Lower lobe of right lung (tissue), 2 donors: ENCODE measurements at regions not wholly inside any gene's neighbourhood (a gene's known extent, or its start where the extent isn't known, plus 50 kb on each side); places are given as distances from the start of the nearest gene placed in this dataset.
A peak's percentile ranks its signal among the peaks of the same experiment; 100 is the strongest.

Source experiments
- ATAC-seq, 2 donors: fragments of 200-7000 bp; cut with Tn5 transposase; one replicate each; pipeline ENCODE4 v1.9.1; 2020 to 2022; ENCODE audit warnings: mild to moderate bottlenecking in 2 of 2, moderate library complexity in 2 of 2
- DNase-seq: peaks from one replicate; pipeline ENCODE4 v3.0.0-alpha.2; 2020
- H3K27ac ChIP-seq: fragments of 200-600 bp; one replicate; pipeline ENCODE4 v1.8.0; 2022
- H3K27me3 ChIP-seq: fragments of 200-600 bp; one replicate; pipeline ENCODE4 v1.8.0; 2022; ENCODE audit warnings: low read depth
- H3K36me3 ChIP-seq: fragments of 200-600 bp; one replicate; pipeline ENCODE4 v1.8.0; 2022; ENCODE audit warnings: mild to moderate bottlenecking
- H3K4me1 ChIP-seq: fragments of 200-600 bp; one replicate; pipeline ENCODE4 v1.8.0; 2022
- H3K4me3 ChIP-seq: fragments of 200-600 bp; one replicate; pipeline ENCODE4 v1.8.0; 2022; ENCODE audit warnings: mild to moderate bottlenecking
- H3K9me3 ChIP-seq: fragments of 200-600 bp; one replicate; pipeline ENCODE4 v1.8.0; 2022
- intact Hi-C: fragments of 100-400 bp; cut with DNase I; formaldehyde crosslinking; loops from one replicate; pipeline ENCODE4 v1.11.0; 2022
- TF ChIP-seq, protein P1 (sequence below): fragments of 200-600 bp; IDR thresholded peaks from one replicate; pipeline ENCODE4 v1.8.0; 2022; ENCODE audit warnings: antibody characterized with exemption, mild to moderate bottlenecking
- donor health status: DM: no; HTN: yes; CAD: no; lungs with severe emphysema.

DNA sequence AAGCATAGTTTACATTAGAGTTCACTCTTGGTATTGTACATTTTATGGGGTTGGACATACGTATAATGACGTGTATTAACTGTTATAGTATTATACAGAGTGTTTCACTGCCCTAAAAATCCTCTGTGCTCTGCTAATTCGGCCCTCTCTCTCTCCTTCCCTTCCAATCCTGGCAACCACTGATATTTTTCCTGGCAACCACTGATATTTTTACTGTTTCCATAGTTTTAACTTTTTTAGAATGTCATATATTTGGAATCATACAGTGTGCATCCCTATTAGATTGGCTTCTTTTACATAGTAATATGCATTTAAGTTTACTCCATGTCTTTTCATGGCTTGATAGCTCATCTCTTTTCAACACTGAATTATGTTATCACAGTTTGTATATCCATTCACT is 526.7 kb downstream of the RIT2 start:
- H3K4me1 ChIP-seq, result no peaks in the 10 kb centered on the region
- H3K9me3 ChIP-seq, result no peaks in the 10 kb centered on the region
- ATAC-seq (no peak), DNase-seq (no peak)
- H3K4me3 ChIP-seq, result no peak overlapping the region
- no peaks in the 10 kb centered on the region for H3K36me3 ChIP-seq
- no peaks in the 10 kb centered on the region for H3K27me3 ChIP-seq
- intact Hi-C loops, result no loop called here
- no peak overlapping the region for H3K27ac ChIP-seq
- TF ChIP-seq, protein P1, sequence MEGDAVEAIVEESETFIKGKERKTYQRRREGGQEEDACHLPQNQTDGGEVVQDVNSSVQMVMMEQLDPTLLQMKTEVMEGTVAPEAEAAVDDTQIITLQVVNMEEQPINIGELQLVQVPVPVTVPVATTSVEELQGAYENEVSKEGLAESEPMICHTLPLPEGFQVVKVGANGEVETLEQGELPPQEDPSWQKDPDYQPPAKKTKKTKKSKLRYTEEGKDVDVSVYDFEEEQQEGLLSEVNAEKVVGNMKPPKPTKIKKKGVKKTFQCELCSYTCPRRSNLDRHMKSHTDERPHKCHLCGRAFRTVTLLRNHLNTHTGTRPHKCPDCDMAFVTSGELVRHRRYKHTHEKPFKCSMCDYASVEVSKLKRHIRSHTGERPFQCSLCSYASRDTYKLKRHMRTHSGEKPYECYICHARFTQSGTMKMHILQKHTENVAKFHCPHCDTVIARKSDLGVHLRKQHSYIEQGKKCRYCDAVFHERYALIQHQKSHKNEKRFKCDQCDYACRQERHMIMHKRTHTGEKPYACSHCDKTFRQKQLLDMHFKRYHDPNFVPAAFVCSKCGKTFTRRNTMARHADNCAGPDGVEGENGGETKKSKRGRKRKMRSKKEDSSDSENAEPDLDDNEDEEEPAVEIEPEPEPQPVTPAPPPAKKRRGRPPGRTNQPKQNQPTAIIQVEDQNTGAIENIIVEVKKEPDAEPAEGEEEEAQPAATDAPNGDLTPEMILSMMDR, result no peak

DNA sequence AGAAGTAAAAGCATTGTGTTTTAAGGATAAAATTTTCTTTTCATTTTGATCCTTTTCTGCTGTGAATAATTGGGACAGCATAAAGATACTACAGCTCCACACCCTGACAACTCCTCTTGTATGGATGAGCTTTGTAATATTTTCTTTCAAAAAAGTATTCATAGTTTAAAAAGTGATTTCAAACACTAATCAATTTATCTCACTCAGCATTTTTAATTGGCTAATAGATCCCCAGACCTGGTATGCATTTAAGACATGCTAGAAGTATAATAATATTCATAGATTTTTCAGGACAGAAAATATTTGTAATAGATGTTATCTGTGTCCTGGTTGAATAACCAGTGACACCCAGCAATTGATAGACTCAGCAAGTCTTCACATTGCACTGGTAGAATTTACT is 510.7 kb downstream of the RIT2 start:
- no peak overlapping the region for H3K4me3 ChIP-seq
- no peaks in the 10 kb centered on the region for H3K4me1 ChIP-seq
- DNase-seq (no peak), ATAC-seq (no peak)
- no peaks in the 10 kb centered on the region for H3K36me3 ChIP-seq
- intact Hi-C loops, result no loop called here
- no peaks in the 10 kb centered on the region for H3K9me3 ChIP-seq
- no peaks in the 10 kb centered on the region for H3K27me3 ChIP-seq
- TF ChIP-seq, protein P1, result no peak
- H3K27ac ChIP-seq, result no peak overlapping the region

DNA sequence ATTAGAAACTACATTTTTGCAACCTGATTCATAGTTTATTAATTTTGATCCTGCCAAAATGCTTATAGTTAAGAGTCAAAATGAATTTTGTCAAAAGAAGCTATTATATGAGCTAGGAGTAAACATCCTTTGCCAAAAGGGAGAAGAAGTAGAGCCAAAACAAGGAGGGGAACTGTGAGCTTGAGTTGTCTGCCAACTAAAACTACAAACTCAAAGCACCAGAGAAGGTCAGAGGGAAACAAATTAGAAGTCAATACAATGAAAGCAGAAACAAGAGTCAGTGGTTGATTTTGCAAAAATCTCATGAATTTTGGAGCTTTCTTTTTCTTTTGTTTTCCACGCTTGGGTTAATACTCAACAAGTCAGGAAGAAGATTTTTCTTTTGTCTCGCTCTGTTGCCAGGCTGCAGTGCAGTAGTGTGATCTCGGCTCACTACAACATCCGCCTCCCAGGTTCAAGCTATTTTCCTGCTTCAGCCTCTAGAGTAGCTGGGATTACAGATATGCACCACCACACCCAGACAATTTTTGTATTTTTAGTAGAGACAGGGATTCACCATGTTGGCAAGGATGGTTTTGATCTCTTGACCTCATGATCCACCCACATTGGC is 508.5 kb downstream of the RIT2 start:
- no peak for ATAC-seq
- no peak overlapping the region for H3K4me3 ChIP-seq

DNA sequence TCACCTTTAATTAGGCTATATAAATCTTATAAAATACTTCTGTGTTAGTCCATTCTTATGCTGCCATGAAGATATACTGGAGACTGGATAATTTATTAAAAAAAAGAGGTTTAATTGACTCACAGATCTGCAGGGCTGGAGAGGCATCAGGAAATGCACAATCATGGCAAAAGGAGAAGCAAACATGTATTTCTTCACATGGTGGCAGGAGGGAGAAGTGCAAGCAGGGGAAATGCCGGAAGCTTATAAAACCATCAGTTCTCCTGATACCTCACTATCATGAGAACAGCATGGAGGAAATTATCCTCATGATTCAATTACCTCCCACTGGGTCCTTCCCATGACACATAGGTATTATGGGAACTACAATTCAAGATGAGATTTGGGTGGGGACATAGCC is 504.4 kb downstream of the RIT2 start:
- TF ChIP-seq, protein P1, result no peak
- intact Hi-C loops, result no loop called here
- H3K27me3 ChIP-seq, result no peaks in the 10 kb centered on the region
- no peaks in the 10 kb centered on the region for H3K9me3 ChIP-seq
- H3K27ac ChIP-seq, result no peak overlapping the region
- H3K4me3 ChIP-seq, result no peak overlapping the region
- no peaks in the 10 kb centered on the region for H3K4me1 ChIP-seq
- ATAC-seq (no peak), DNase-seq (no peak)
- H3K36me3 ChIP-seq, result no peaks in the 10 kb centered on the region

More for the DNA sequence above, 508.5 kb downstream of the RIT2 start:
- Histone ChIP-seq H3K36me3 (no peaks in the 10 kb centered on the region), H3K27me3 (no peaks in the 10 kb centered on the region), H3K27ac (no peak overlapping the region), H3K4me1 (no peaks in the 10 kb centered on the region), H3K9me3 (no peaks in the 10 kb centered on the region)
- no peak for DNase-seq
- intact Hi-C loops, result no loop called here
- TF ChIP-seq, protein P1, result no peak

DNA sequence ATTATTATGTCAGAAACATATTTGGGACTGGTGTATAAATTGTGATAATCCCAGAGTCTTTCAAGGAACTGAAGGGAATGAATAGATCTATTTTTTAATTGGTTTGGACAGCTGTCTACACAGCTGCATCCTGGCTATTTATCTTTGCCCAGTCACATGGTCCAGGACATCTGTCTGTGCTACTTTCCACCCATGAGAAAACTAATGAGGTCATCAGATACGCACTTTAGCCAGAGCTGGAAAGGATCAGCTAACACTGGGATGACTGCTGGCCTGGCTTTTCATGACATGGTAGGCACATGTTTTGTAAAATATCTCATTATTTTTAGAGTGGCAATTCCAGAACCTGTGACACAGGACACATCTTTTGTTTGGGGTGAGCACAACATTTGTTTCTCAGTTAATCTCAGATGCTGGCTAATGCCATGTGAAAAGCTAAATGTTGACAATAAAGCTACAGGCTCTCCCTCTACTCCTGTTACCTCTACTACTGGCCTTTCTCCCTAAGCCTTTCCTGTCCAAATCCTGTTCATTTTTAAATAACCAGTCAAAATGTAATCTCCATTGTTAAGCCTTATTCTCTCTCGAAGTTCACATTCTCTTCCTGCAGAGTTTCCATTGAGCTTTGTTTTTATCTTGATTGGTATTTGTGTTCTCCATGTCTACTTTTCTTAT is 500.7 kb downstream of the RIT2 start:
- TF ChIP-seq, protein P1, result no peak
- no peak for DNase-seq
- H3K27me3 ChIP-seq, result no peaks in the 10 kb centered on the region
- H3K27ac ChIP-seq, result no peak overlapping the region
- no peaks in the 10 kb centered on the region for H3K9me3 ChIP-seq
- ATAC-seq, result peak in 1 of 2 donors; percentile 40
- H3K36me3 ChIP-seq, result no peaks in the 10 kb centered on the region
- intact Hi-C loops, result no loop called here
- no peaks in the 10 kb centered on the region for H3K4me1 ChIP-seq
- no peak overlapping the region for H3K4me3 ChIP-seq
